K562 (cell line): ENCODE measurements at regions not wholly inside any gene's neighbourhood (a gene's known extent, or its start where the extent isn't known, plus 50 kb on each side); places are given as distances from the start of the nearest gene placed in this dataset.

Experiments used
- ATAC-seq: fragments of 200-7000 bp; cut with Tn5 transposase; 3 replicates; pipeline ENCODE4 v1.9.1; 2020; ENCODE audit warnings: moderate library complexity
- BruUV-seq: library from RNA; stranded (reverse); fragments of 400-500 nt; replicated peaks from 2 replicates; lab custom pipeline; 2021; lab: Mats Ljungman, UMichigan
- CTCF ChIA-PET: fragments of 300-600 bp; formaldehyde crosslinking; extraction: SDS; loops from one replicate; lab custom pipeline; 2021; ENCODE audit warnings: low intra/inter-chr PET ratio; lab: Yijun Ruan, JAX
- POLR2A ChIA-PET: fragments of 300-600, 350-650 bp; sonication (Branson Sonifier 250); formaldehyde crosslinking; extraction: SDS; loops from one replicate; lab custom pipeline; 2021; ENCODE audit warnings: antibody characterized with exemption, inconsistent platforms; lab: Yijun Ruan, JAX
- DNase-seq, 4 experiments: peaks; one replicate each; pipeline versions ENCODE4 v3.0.0 to v3.0.0-alpha.2; 2011 to 2018; ENCODE audit warnings: low spot score in 3 of 4, mixed read lengths in 3 of 4; ENCODE audit errors: extremely low read depth in 1 of 4
- FAIRE-seq: peaks from 2 replicates; lab custom pipeline; 2011; peaks lifted over from hg19 to GRCh38; lab: Jason Lieb, UNC
- H2AFZ ChIP-seq: 2 replicates; pipeline ENCODE4 v1.6.0; 2011; ENCODE audit warnings: low read depth, low read length, control low read depth, inconsistent platforms
- H3K27ac ChIP-seq: fragments of 200-600 bp; 3 replicates; pipeline ENCODE4 v1.8.0; 2011; ENCODE audit warnings: low read depth, mild to moderate bottlenecking, control low read depth, inconsistent platforms, low read length, moderate library complexity, mixed read lengths; ENCODE audit errors: extremely low read depth
- H3K27me3 ChIP-seq, 2 experiments: fragments of 300-600 bp in 1 of 2; 2 replicates in 1 of 2; 3 replicates in 1 of 2; pipeline versions ENCODE4 v1.6.0 to v1.8.0; 2011; ENCODE audit warnings: inconsistent platforms in 2 of 2, low read length in 2 of 2, mild to moderate bottlenecking in 1 of 2, mixed read lengths in 1 of 2, moderate library complexity in 1 of 2; ENCODE audit not compliant: control insufficient read depth in 2 of 2, insufficient read depth in 2 of 2
- H3K36me3 ChIP-seq: fragments of 300-600 bp; 3 replicates; pipeline ENCODE4 v1.8.0; 2011; ENCODE audit warnings: mild to moderate bottlenecking, low read length, inconsistent platforms; ENCODE audit not compliant: control insufficient read depth, insufficient read depth
- H3K4me1 ChIP-seq, 2 experiments: fragments of 200-600 bp in 1 of 2; replicated peaks in 1 of 2; 2 replicates in 1 of 2; 3 replicates in 1 of 2; pipeline versions ENCODE4 v1.5.1 to v1.8.0; 2011; ENCODE audit warnings: inconsistent platforms in 2 of 2, low read length in 2 of 2, mild to moderate bottlenecking in 1 of 2, mixed read lengths in 1 of 2, moderate library complexity in 1 of 2; ENCODE audit not compliant: control insufficient read depth in 2 of 2, insufficient read depth in 2 of 2
- H3K4me2 ChIP-seq: 2 replicates; pipeline ENCODE4 v1.6.1; 2011; ENCODE audit warnings: low read length, control low read depth, inconsistent platforms, mixed read lengths; ENCODE audit not compliant: insufficient read depth
- H3K4me3 ChIP-seq: fragments of 200-600 bp; sonication (generic), shearing (Covaris generic); 2 replicates; pipeline ENCODE4 v1.5.1; 2016; ENCODE audit warnings: control low read depth, inconsistent platforms
- H3K79me2 ChIP-seq: fragments of 200-600 bp; 3 replicates; pipeline ENCODE4 v1.8.0; 2011; ENCODE audit warnings: low read length, inconsistent platforms; ENCODE audit not compliant: control insufficient read depth, insufficient read depth
- H3K9ac ChIP-seq, 2 experiments: 2 replicates each; pipeline versions ENCODE4 v1.6.0 to v1.6.1; 2011; ENCODE audit warnings: low read depth in 2 of 2, low read length in 2 of 2, control low read depth in 1 of 2, inconsistent platforms in 1 of 2, mild to moderate bottlenecking in 1 of 2, mixed read lengths in 1 of 2; ENCODE audit not compliant: insufficient read depth in 1 of 2
- H3K9me1 ChIP-seq: one replicate; pipeline ENCODE4 v1.6.0; 2011; ENCODE audit warnings: inconsistent platforms, mild to moderate bottlenecking, low read length, moderate library complexity; ENCODE audit not compliant: control insufficient read depth, insufficient read depth
- H3K9me3 ChIP-seq: replicated peaks from 2 replicates; pipeline ENCODE4 v1.5.1; 2011; ENCODE audit warnings: low read depth, low read length, inconsistent platforms; ENCODE audit not compliant: control insufficient read depth, insufficient read depth
- H4K20me1 ChIP-seq: replicated peaks from 2 replicates; pipeline ENCODE4 v1.6.1; 2011; ENCODE audit warnings: low read length, inconsistent platforms, mixed read lengths; ENCODE audit not compliant: control insufficient read depth, insufficient read depth
- CBX5 ChIP-seq: IDR thresholded peaks from 2 replicates; pipeline ENCODE4 v1.6.1; 2014; ENCODE audit warnings: low read depth, borderline replicate concordance
- EP300 ChIP-seq: IDR thresholded peaks from 2 replicates; pipeline ENCODE4 v1.6.1; 2012; ENCODE audit warnings: low read length, improper control_type of control experiment
- EWSR1 ChIP-seq: fragments of 450-650 bp; IDR thresholded peaks from 2 replicates; pipeline ENCODE4 v1.6.1; 2018; ENCODE audit warnings: borderline replicate concordance, mild to moderate bottlenecking, low read depth, moderate library complexity; ENCODE audit not compliant: partially characterized antibody
- FOXK2 ChIP-seq, 2 experiments: fragments of 450-650 bp; IDR thresholded peaks in 1 of 2; conservative IDR thresholded peaks in 1 of 2; 2 replicates each; pipeline ENCODE4 v1.6.1; 2016; ENCODE audit warnings: low read depth in 2 of 2, mild to moderate bottlenecking in 1 of 2
- HEY1 ChIP-seq: fragments of 250-450 bp; sonication (Bioruptor Pico); IDR thresholded peaks from 2 replicates; pipeline ENCODE4 v1.5.0; 2020; ENCODE audit warnings: mild to moderate bottlenecking, moderate library complexity, borderline replicate concordance
- KAT8 ChIP-seq: fragments of 450-650 bp; IDR thresholded peaks from 2 replicates; pipeline ENCODE4 v1.6.1; 2016; ENCODE audit warnings: low read depth, mild to moderate bottlenecking
- KLF10 ChIP-seq: fragments of 250-450 bp; sonication (Bioruptor Pico); IDR thresholded peaks from 2 replicates; pipeline ENCODE4 v1.6.1; 2021; ENCODE audit warnings: matching md5 sums
- NR2C2 ChIP-seq, 2 experiments: fragments of 200-800 bp in 1 of 2; sonication (Bioruptor generic) in 1 of 2; sonication (generic) in 1 of 2; formaldehyde crosslinking in 1 of 2; IDR thresholded peaks; 2 replicates each; pipeline versions ENCODE4 v1.6.1 to v1.8.0; 2016 to 2022; ENCODE audit warnings: mild to moderate bottlenecking in 1 of 2, missing compliant biosample characterization in 1 of 2, missing genetic modification characterization in 1 of 2, missing genetic modification reagents in 1 of 2
- POLR2AphosphoS5 ChIP-seq: IDR thresholded peaks from 2 replicates; pipeline ENCODE4 v1.6.1; 2011; ENCODE audit warnings: mild to moderate bottlenecking, low read depth, low read length, moderate library complexity; ENCODE audit not compliant: control insufficient read depth, insufficient read depth
- RB1 ChIP-seq: fragments of 450-650 bp; IDR thresholded peaks from 2 replicates; pipeline ENCODE4 v1.6.1; 2017; ENCODE audit warnings: low read depth, mild to moderate bottlenecking
- RBM25 ChIP-seq: fragments of 200-400 bp; formaldehyde crosslinking; IDR thresholded peaks from 2 replicates; pipeline ENCODE4 v1.6.1; 2018; ENCODE audit warnings: low read length, low read depth, moderate library complexity; ENCODE audit not compliant: severe bottlenecking
- TBL1XR1 ChIP-seq, 2 experiments: IDR thresholded peaks; 2 replicates each; pipeline ENCODE4 v1.6.1; 2012; ENCODE audit warnings: improper control_type of control experiment in 2 of 2, low read length in 2 of 2, mild to moderate bottlenecking in 1 of 2
- TRIM25 ChIP-seq: fragments of 450-650 bp; IDR thresholded peaks from 2 replicates; pipeline ENCODE4 v1.7.0; 2016; ENCODE audit warnings: borderline replicate concordance
- XRCC3 ChIP-seq: fragments of 450-650 bp; IDR thresholded peaks from 2 replicates; pipeline ENCODE4 v1.6.1; 2017; ENCODE audit warnings: mild to moderate bottlenecking, moderate library complexity
- ZKSCAN8 ChIP-seq: fragments of 200-800 bp; sonication (Bioruptor generic); IDR thresholded peaks from 2 replicates; pipeline ENCODE4 v1.6.1; 2016; ENCODE audit warnings: missing genetic modification characterization, missing compliant biosample characterization
- ZNF140 ChIP-seq: fragments of 250-450 bp; sonication (Bioruptor Pico); IDR thresholded peaks from 2 replicates; pipeline ENCODE4 v1.8.0; 2021; ENCODE audit warnings: moderate library complexity, mild to moderate bottlenecking, inconsistent platforms
- ZNF143 ChIP-seq: sonication (generic); formaldehyde crosslinking; IDR thresholded peaks from 2 replicates; pipeline ENCODE4 v1.9.0; 2022; ENCODE audit warnings: mild to moderate bottlenecking, missing genetic modification reagents
- ZNF512 ChIP-seq: IDR thresholded peaks from 2 replicates; pipeline ENCODE4 v1.6.1; 2016; ENCODE audit warnings: missing genetic modification characterization, missing compliant biosample characterization
- ZNF778 ChIP-seq: fragments of 450-650 bp; formaldehyde crosslinking; IDR thresholded peaks from 2 replicates; pipeline ENCODE4 v1.4.0; 2020; ENCODE audit warnings: mild to moderate bottlenecking, moderate library complexity
- WGBS: fragments of 100-300 bp; shearing (Covaris generic); methylation state at CpG from one replicate; pipeline ENCODE4 v1.1.6; 2016; ENCODE audit warnings: low coverage, mixed read lengths; ENCODE audit not compliant: insufficient coverage; ENCODE audit errors: missing lambda C conversion rate; 5-methylcytosine and 5-hydroxymethylcytosine counted together
- in situ Hi-C: fragments of 300-500 bp; cut with MboI; formaldehyde crosslinking; loops from 4 replicates; pipeline ENCODE4 v1.15.0; 2018; ENCODE audit warnings: inconsistent platforms, mixed read lengths
- intact Hi-C: fragments of 100-400 bp; cut with micrococcal nuclease; formaldehyde crosslinking; loops from 2 replicates; pipeline ENCODE4 v1.14.2; 2022

GRCh38 chr12:13340149-13340548 lies 143.6 kb downstream of the EMP1 start:
- POLR2A ChIA-PET = no interaction called here
- CTCF ChIA-PET = no interaction called here
- in situ Hi-C loops = no loop called here
- TF ChIP-seq ZNF140 (no peak), FOXK2 (conservative IDR thresholded peaks at IDR 0.05 in 1 of 2, IDR thresholded peaks at IDR 0.05 in 1 of 2; ENCODE audit: low read depth in 2 of 2) (no peak), ZNF778 (CRISPR knock-in tag) (no peak), CBX5 (no peak), NR2C2 (CRISPR knock-in tag; IDR thresholded peaks at IDR 0.05) (no peak), NR2C2 (tag; IDR thresholded peaks at IDR 0.05) (no peak), RB1 (no peak), KLF10 (CRISPR knock-in tag) (no peak), KAT8 (no peak), RBM25 (no peak), POLR2AphosphoS5 (no peak), ZKSCAN8 (CRISPR knock-in tag) (no peak), XRCC3 (no peak), EWSR1 (no peak), ZNF512 (tag) (no peak), ZNF143 (CRISPR knock-in tag) (no peak), HEY1 (no peak), TBL1XR1 (IDR thresholded peaks at IDR 0.05; ENCODE audit: low read length in 2 of 2) (no peak), EP300 (no peak), TRIM25 (no peak)

More at GRCh38 chr12:13340149-13340548, 143.6 kb downstream of the EMP1 start:
- no peaks in the 10 kb centered on the region for H3K9me1 ChIP-seq
- no peak overlapping the region for H3K4me3 ChIP-seq
- no peaks in the 10 kb centered on the region for H3K36me3 ChIP-seq
- intact Hi-C loops = no loop called here
- no CpG with 5 or more reads among the region's 1 CpG for WGBS
- no peaks in the 10 kb centered on the region for H3K27me3 ChIP-seq
- FAIRE-seq (no peak), ATAC-seq (no peak), DNase-seq (no peak)
- H2AFZ ChIP-seq = no peak overlapping the region
- no peak overlapping the region for H3K9ac ChIP-seq
- no peaks in the 10 kb centered on the region for H3K79me2 ChIP-seq
- BruUV-seq = no TSS peak
- H3K9me3 ChIP-seq = no peaks in the 10 kb centered on the region
- H3K27ac ChIP-seq = no peak overlapping the region
- H4K20me1 ChIP-seq = no peaks in the 10 kb centered on the region
- no peaks in the 10 kb centered on the region for H3K4me1 ChIP-seq
- no peak overlapping the region for H3K4me2 ChIP-seq
